ENCODE measurements at regions not wholly inside any gene's neighbourhood (a gene's known extent, or its start where the extent isn't known, plus 50 kb on each side); places are given as distances from the start of the nearest gene placed in this dataset.

GRCh38 chr2:116918574-116918973, 895.9 kb upstream of the DDX18 start:
- no peak overlapping the region for H3K4me3 ChIP-seq (ENCODE audit: low read length)
- H4K20me1 ChIP-seq (ENCODE audit: low read length) = no peaks in the 10 kb centered on the region
- H3K27me3 ChIP-seq (ENCODE audit: low read length) = no peaks in the 10 kb centered on the region
- no peaks in the 10 kb centered on the region for H3K9me2 ChIP-seq (replicated peaks; ENCODE audit: low read length)
- H3K36me3 ChIP-seq (ENCODE audit: low read depth, low read length) = no peaks in the 10 kb centered on the region
- BruUV-seq (replicated peaks) = no TSS peak
- intact Hi-C loops (cut with micrococcal nuclease) = no loop called here
- no peaks in the 10 kb centered on the region for H3K79me2 ChIP-seq (ENCODE audit: low read length)
- H3K4me2 ChIP-seq (ENCODE audit: low read length) = no peak overlapping the region
- DNase-seq = no peak
- H3K9ac ChIP-seq (ENCODE audit: low read length) = no peak overlapping the region
- H3F3A ChIP-seq (ENCODE audit: low read length, unreplicated experiment) = no peaks in the 10 kb centered on the region
- H3K9me3 ChIP-seq (ENCODE audit: low read length) = no peaks in the 10 kb centered on the region
- ATAC-seq = no peak
- ChIA-PET CTCF (no interaction called here), POLR2A (ENCODE audit: unreplicated experiment) (no interaction called here)
- TF ChIP-seq EZH2phosphoT487 (IDR thresholded peaks at IDR 0.05; ENCODE audit: borderline replicate concordance, low read length) (no peak), EZH2 (IDR thresholded peaks at IDR 0.05; ENCODE audit: low read length, unreplicated experiment) (no peak)
- TF ChIP-seq, protein P1, sequence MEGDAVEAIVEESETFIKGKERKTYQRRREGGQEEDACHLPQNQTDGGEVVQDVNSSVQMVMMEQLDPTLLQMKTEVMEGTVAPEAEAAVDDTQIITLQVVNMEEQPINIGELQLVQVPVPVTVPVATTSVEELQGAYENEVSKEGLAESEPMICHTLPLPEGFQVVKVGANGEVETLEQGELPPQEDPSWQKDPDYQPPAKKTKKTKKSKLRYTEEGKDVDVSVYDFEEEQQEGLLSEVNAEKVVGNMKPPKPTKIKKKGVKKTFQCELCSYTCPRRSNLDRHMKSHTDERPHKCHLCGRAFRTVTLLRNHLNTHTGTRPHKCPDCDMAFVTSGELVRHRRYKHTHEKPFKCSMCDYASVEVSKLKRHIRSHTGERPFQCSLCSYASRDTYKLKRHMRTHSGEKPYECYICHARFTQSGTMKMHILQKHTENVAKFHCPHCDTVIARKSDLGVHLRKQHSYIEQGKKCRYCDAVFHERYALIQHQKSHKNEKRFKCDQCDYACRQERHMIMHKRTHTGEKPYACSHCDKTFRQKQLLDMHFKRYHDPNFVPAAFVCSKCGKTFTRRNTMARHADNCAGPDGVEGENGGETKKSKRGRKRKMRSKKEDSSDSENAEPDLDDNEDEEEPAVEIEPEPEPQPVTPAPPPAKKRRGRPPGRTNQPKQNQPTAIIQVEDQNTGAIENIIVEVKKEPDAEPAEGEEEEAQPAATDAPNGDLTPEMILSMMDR (conservative IDR thresholded peaks at IDR 0.05; ENCODE audit: low read depth, low read length) = no peak
- H2AFZ ChIP-seq (ENCODE audit: low read length) = no peak overlapping the region
- no peaks in the 10 kb centered on the region for H3K4me1 ChIP-seq (ENCODE audit: insufficient read depth, low read length)
- H3K27ac ChIP-seq (ENCODE audit: low read length) = no peak overlapping the region

- DNase-seq = no peak
- Histone ChIP-seq H3K4me3 (ENCODE audit: low read length) (no peak overlapping the region), H3K27ac (ENCODE audit: low read length) (no peak overlapping the region), H3K79me2 (ENCODE audit: low read length) (no peaks in the 10 kb centered on the region), H2AFZ (ENCODE audit: low read length) (no peak overlapping the region), H3K4me2 (ENCODE audit: low read length) (no peak overlapping the region), H4K20me1 (ENCODE audit: low read length) (no peaks in the 10 kb centered on the region), H3K4me1 (ENCODE audit: insufficient read depth, low read length) (no peaks in the 10 kb centered on the region), H3K9me2 (replicated peaks; ENCODE audit: low read length) (no peaks in the 10 kb centered on the region), H3K9me3 (ENCODE audit: low read length) (no peaks in the 10 kb centered on the region), H3F3A (ENCODE audit: low read length, unreplicated experiment) (no peaks in the 10 kb centered on the region), H3K27me3 (ENCODE audit: low read length) (no peaks in the 10 kb centered on the region), H3K36me3 (ENCODE audit: low read depth, low read length) (no peaks in the 10 kb centered on the region), H3K9ac (ENCODE audit: low read length) (no peak overlapping the region)
- CTCF ChIA-PET = no interaction called here
- no peak for TF ChIP-seq EZH2 (IDR thresholded peaks at IDR 0.05; ENCODE audit: low read length, unreplicated experiment)
- TF ChIP-seq, protein P1 (conservative IDR thresholded peaks at IDR 0.05; ENCODE audit: low read depth, low read length) = no peak
- POLR2A ChIA-PET (ENCODE audit: unreplicated experiment) = no interaction called here
- ATAC-seq = no peak
- no TSS peak for BruUV-seq (replicated peaks)
- intact Hi-C loops (cut with micrococcal nuclease) = no loop called here
Observed at GRCh38 chr2:116922414-116922813, 892.1 kb upstream of the DDX18 start.

GRCh38 chr2:116924509-116924908, 890.0 kb upstream of the DDX18 start:
- Histone ChIP-seq H3K9me3 (ENCODE audit: low read length) (no peaks in the 10 kb centered on the region), H3K4me1 (ENCODE audit: insufficient read depth, low read length) (no peaks in the 10 kb centered on the region), H3K4me2 (ENCODE audit: low read length) (no peak overlapping the region), H3K27me3 (ENCODE audit: low read length) (no peaks in the 10 kb centered on the region), H3F3A (ENCODE audit: low read length, unreplicated experiment) (no peaks in the 10 kb centered on the region), H3K79me2 (ENCODE audit: low read length) (no peaks in the 10 kb centered on the region), H3K9me2 (replicated peaks; ENCODE audit: low read length) (no peaks in the 10 kb centered on the region), H3K9ac (ENCODE audit: low read length) (no peak overlapping the region), H2AFZ (ENCODE audit: low read length) (no peak overlapping the region), H3K27ac (ENCODE audit: low read length) (no peak overlapping the region), H3K36me3 (ENCODE audit: low read depth, low read length) (no peaks in the 10 kb centered on the region), H3K4me3 (ENCODE audit: low read length) (no peak overlapping the region), H4K20me1 (ENCODE audit: low read length) (no peaks in the 10 kb centered on the region)
- no TSS peak for BruUV-seq (replicated peaks)
- ATAC-seq (no peak), DNase-seq (no peak)
- TF ChIP-seq EZH2 (IDR thresholded peaks at IDR 0.05; ENCODE audit: low read length, unreplicated experiment) = no peak
- TF ChIP-seq, protein P1 (conservative IDR thresholded peaks at IDR 0.05; ENCODE audit: low read depth, low read length) = no peak
- TF ChIP-seq EZH2phosphoT487 (IDR thresholded peaks at IDR 0.05; ENCODE audit: borderline replicate concordance, low read length) = no peak
- ChIA-PET CTCF (no interaction called here), POLR2A (ENCODE audit: unreplicated experiment) (no interaction called here)
- intact Hi-C loops (cut with micrococcal nuclease) = no loop called here

Data from PC-3 (cell line).